Epithelial cell of prostate (primary cell): ENCODE measurements at regions not wholly inside any gene's neighbourhood (a gene's known extent, or its start where the extent isn't known, plus 50 kb on each side); places are given as distances from the start of the nearest gene placed in this dataset.

Source experiments
- DNase-seq: peaks from one replicate; pipeline ENCODE4 v3.0.0-alpha.2; 2011; ENCODE audit warnings: low read depth, low spot score
- H3K27ac ChIP-seq: fragments of 450-650 bp; 2 replicates; pipeline ENCODE4 v1.5.1; 2017; ENCODE audit warnings: mild to moderate bottlenecking

DNA sequence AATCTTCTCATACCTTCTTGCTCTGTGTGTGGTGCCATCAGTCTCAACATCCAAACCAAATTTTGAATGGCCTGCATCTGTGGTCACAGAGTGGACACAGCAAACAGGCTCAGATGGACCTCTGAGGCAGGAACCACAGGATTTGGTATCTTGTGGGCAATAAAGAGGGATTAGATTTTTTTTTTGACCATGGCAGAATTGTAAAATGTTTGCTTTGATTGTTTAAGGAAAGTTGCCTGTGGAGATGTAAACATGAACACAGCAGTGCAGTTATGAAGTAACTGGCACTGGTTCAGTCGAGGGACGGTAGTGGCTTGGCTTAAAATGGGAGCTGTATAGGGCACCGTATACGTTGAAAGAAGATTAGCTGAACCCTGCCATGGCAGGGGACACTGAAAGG, 464.7 kb downstream of the SH2D4B start:
- H3K27ac ChIP-seq: no peak overlapping the region
- DNase-seq: no peak

DNA sequence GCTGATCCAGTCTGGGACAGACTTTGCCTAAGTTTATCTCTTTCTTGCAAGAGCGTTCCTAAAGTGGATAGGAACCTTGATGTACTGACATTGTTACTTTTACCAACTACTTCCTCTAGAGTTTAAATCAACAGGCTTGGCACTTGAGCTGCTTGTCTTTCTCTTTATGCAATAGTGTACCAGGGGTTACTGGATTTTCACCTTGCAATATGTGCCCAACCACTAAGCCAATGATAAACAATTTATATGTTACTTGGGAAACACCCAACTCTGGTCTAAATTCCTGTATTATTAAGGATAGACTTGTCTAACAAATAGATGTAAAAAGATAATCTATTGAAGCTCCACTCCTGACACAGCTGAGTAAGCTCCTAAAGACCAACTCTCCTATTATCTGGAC, 470.2 kb downstream of the SH2D4B start:
- no peak overlapping the region for H3K27ac ChIP-seq
- DNase-seq: no peak

DNA sequence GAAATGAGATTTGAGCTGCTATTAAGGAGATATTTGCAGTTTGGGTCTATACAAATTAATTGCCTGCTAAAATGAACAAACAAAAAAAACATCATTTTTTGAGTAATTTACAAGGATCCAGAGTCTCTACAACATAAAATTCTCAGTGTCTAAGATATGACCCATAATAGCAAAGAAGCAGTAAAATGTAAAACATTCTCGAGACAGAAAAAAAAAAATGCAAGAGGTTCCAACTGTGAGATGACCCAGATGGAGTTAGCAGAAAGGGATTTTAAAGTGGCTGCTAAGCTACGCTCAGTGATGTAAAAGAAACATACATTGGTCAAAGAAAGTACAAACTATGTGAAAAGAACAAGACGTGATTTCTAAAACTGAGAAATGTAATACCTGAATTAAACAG, 471.0 kb downstream of the SH2D4B start:
- H3K27ac ChIP-seq: no peak overlapping the region
- no peak for DNase-seq

DNA sequence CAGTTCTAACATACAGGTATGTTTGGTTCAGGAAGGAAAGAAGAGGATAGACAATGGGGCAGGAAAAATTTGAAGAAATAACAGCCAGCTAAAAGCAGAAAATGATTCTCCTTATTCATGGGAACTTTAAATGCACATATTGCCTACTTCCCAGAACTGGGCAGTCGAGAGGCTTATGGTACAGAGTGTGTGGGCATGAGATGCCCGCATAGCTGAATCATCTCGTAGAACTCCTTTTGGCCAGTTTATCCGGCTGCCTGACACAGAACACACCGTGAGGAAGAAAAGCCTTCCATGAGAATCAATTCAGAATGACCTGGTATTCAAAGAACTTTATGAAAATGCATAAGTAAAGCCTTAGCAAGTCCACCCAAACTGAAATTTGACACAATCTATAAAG, 471.6 kb downstream of the SH2D4B start:
- no peak for DNase-seq
- H3K27ac ChIP-seq: no peak overlapping the region

DNA sequence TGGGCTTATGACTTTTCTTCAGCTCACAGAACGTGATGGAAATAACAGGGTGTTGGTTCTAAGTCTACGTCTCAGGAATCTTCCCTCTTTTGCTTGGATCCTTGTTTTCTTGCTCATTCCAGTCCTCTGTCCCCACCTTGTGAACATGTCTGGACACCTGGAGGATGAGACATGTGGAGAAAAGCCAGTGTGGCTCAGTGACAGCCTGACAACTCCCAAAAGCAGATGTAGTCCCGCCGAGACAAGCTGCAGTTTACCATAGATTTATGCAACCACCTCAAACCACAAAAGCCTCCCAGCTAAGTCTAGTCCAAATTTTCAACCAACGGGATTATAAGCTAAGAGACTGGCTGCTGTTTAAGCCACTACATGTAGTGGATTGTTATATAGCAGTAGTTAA, 476.1 kb downstream of the SH2D4B start:
- no peak for DNase-seq
- no peak overlapping the region for H3K27ac ChIP-seq

DNA sequence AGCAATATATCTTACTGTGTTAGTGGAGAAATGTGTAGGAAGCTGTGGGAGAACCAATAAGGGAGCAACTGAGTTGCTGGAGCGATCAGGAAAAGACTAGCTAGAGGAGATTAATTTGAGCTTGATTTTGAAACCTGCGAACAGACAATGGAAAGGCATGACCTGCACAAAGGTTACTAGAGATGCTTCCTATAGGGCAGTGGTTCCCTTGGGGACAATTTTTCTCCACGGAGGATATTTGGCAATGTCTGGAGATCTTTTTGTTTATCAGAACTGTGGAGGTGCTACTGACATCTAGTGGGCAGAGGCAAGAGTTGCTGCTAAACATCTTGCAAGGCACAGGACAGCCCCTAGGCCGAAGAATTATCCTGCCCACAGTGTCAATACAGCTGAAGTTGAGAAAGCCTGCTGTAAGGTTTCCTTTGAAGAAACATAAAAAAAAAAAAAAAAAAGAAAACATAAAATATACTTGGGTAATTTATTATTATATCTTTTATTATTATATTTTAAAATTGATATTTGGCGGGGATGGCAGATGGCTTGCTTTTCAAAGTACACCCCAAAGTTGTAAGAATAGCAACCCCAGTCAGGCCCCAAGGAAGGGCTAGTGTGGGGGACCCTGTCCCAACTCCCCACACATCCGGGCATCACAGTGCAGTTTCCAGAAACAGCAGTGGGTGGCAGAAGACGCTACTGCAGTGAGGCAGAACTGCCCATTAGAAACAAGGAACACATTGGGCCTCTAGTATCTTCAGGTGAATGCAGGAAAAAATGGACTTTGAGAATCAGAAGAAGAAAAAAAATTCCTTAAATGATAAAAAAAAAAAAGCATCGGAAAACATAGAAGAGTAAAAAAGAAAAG, 481.6 kb downstream of the SH2D4B start:
- DNase-seq: no peak
- no peak overlapping the region for H3K27ac ChIP-seq

DNA sequence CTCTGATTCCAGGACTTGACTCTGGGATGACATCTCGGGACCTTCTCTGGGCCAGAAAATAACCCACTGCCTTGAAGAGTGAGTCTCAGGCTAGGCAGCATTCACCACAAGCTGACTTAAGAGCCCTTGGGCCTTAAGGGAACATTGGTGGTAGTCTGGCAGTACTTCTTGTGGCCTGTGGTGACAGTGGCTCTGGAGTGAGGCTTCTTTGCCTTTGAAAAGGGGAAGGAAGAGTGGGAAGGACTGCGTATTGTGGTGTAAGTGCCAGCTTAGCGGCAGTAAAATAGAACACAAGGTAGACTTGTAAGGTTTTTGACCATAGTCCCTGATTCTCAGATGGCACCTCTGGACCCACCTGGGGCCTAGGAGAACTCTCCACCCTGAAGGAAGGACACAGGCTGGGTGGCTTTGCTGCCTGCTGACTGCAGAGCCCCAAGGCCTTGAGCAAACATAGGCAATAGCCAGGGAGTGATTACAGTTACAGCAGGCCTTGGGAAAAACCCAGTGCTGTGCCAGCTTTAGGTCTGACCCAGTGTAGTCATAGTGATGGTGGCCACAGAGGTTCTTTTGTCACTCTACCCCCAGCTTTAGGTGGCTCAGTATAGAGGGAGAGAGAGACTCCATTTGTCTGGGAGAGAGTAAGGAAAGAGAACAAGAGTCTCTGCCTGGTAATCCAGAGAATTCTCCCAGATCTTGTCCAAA, 483.9 kb downstream of the SH2D4B start:
- no peak overlapping the region for H3K27ac ChIP-seq
- no peak for DNase-seq

DNA sequence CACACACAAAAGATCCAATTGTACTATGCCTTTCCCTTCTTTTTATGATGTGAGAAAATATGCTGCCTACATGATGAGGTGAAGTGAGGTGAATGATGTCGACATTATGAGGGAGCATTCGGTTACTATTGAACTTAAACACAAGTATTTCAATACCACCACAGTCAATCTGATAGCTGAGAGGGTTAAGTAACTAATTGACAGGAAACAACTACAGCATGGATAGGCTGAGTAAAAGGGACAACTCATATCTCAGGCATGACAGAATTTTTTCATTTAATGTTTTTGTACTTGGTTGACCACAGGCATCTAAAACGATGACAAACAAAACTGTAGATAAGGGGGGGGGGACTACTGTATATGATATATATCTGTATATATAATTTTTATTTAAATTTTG, 488.9 kb downstream of the SH2D4B start:
- no peak overlapping the region for H3K27ac ChIP-seq
- no peak for DNase-seq

DNA sequence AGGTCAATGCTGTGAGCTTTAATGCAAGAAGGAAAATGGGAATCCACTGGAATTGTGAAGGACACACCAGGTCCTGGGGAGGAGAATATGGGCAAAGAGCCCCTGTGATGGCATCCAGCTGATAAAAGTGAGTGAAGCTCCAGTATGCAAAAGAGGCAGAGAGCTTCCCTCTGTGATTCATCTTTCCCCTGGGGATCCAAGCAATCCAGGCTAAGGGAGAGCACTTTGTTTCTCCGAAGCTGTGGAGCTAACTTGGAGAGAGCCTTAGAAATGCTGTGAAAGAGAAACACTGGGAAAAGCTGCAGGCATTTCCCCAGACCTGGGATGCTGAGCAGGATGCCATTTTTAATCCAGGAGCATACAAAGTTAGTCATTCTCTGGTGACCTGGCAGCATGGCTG, 489.5 kb downstream of the SH2D4B start:
- DNase-seq: no peak
- H3K27ac ChIP-seq: no peak overlapping the region

DNA sequence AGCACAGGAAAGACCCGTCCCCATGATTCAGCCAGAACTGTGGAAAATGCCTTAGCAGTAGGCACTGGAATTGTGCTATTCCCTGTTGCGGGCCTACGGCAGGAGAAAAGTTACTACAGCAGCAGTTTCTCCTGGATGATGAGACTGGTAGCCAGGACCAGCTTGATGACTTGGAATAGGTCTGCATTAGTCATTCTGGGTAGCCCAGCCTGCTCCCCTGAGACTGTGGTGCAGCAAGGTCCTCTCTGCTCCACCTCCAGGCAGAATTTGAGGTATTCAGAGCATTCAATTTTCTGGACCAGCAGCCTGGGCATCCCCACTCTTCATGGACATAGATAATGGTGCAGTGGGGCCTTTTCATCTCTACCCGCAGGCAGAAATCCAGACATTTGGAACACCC, 490.0 kb downstream of the SH2D4B start:
- DNase-seq: no peak
- H3K27ac ChIP-seq: no peak overlapping the region

DNA sequence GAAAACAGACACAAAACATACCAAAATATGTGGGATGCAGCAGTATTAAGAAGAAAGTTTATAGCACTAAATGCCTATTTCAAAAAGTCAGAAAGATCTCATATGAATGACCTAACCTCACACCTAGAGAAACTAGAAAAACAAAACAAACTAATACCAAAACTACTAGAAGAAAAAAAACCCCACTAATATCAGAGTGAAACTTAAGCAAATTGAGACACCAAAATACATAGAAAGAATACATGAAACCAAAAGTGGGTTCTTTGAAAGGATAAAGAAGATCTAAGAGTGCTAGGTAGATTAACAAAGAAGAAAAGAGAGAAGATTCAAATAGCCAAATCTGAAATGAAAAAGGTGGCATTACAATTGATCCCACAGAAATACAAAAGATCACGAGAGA, 494.1 kb downstream of the SH2D4B start:
- DNase-seq: no peak
- no peak overlapping the region for H3K27ac ChIP-seq

DNA sequence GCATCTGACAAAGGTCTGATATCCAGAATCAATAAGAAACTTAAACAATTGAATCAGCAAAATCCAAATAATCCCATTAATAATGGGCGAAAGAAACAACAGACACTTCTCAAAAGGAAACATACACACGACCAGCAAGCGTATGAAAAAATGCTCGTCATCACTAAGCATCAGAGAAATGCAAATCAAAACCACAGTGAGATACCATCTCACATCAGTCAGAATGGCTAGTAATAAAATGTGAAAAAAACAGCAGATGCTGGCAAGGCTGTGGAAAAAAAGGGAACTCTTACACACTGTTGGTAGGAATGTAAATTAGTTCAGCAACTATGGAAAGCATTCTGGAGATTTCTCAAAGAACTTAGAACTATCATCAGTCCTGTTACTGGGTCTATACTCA, 496.7 kb downstream of the SH2D4B start:
- H3K27ac ChIP-seq: no peak overlapping the region
- no peak for DNase-seq

DNA sequence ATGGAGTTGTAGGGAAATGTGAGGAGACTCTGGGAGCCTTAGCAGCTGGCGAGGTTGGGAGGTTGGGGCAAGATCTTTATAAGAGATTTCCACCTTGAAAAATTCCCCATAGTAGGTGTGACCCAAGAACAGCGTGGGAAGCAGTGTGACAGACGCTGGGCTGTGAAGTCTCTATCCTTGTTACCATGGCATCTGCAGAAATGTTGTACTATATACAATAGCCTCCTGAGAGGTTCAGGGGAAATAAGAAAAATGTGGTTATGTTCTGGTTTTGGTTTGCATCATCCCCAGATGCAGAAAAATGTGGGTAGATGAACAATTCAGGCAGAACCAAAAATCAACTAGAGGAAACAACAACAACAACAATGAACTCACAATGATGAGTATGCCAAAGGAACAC, 498.6 kb downstream of the SH2D4B start:
- DNase-seq: no peak
- no peak overlapping the region for H3K27ac ChIP-seq

DNA sequence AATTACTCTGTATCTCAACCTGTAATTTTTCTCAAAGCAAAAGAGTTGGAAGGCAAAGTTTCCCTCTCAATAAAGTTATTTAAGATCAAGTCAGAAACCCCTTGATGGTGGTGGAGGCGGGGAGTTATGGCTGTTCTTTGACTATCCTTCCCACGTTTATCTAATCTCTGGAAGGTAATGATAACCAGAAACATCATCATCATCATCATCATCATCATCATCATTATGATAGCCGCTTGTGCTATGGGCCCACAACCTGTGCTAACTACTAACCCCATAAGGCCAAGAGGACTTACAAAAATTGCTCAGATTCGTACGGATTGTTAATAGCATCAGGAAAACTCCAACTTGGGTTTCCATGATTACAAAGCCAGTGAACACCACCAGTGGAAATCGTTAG, 502.3 kb downstream of the SH2D4B start:
- H3K27ac ChIP-seq: no peak overlapping the region
- no peak for DNase-seq

DNA sequence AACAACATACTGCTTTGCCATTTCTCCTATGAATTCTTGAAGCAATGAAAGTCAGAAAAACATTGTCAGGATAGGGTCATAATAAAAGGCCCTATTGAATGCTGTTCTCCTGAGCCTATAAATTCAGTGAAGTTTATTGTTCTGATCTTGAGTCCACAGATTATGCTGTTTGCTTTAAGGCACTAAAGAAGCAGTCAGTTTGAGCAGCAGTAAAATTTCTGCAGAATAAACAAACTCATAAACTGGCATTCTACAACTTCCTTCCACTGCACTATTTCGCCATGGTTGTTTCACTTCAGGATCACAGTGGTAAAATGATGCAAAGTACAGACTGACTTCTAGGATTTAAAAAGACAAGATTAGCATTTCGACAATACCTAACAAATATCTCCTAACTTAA, 503.2 kb downstream of the SH2D4B start:
- no peak overlapping the region for H3K27ac ChIP-seq

DNA sequence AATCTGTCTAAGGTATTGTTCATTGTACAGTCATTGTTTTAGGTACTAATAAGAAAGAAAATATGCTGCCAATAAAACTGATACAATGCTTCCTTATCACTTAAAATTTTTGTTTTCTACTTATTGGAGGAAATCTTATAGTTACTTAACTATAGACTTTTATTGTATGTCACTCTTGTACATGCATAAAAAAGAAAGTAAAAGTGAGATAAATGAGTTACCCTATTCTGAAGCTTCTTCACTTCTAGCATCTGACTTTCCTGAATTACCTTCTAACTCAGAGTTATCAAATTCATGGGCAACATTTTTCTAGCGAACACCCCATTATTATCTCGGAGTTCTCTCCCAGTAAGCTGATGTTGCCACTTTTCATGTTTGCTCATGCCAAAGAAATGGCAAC, 504.9 kb downstream of the SH2D4B start:
- DNase-seq: no peak
- no peak overlapping the region for H3K27ac ChIP-seq

More for the DNA sequence above, 503.2 kb downstream of the SH2D4B start:
- no peak for DNase-seq

DNA sequence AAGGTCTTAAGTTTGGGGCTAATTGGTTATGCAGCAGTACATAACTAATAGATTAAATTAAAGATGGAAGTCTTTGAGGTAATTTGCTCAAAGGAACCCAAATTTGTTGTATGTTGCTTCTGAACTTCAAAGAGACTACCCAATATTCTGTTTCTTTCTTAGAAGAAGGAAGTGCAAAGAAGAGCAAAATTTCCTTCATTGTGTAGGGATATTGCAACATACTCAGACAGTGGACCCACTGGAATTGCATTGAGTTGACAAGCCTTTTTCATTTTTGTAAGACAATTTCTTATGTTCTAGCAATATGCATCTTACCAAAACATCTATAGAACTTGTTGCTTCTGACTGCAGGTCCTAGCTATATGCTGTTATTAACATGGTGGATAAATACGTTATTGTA, 527.8 kb downstream of the SH2D4B start:
- no peak for DNase-seq
- H3K27ac ChIP-seq: no peak overlapping the region

DNA sequence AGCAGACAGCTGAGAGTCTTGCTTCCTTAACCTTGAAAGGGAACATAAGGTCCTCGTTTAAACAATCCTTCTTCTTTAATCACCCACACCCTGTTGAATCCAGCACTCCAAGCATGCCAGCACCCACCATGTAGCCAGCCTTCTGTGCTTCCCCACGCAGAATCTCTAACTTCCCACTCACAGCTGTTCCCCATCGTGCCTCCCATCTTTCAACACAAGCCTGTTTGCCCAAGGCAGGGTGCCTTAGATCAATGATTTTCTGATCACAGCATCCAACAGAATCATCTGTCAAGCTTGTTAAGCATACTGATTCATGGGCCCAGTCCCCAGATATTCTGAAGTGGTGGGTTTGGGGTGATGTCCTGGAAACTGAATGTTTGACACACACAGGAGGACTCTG, 530.8 kb downstream of the SH2D4B start:
- no peak overlapping the region for H3K27ac ChIP-seq
- no peak for DNase-seq

DNA sequence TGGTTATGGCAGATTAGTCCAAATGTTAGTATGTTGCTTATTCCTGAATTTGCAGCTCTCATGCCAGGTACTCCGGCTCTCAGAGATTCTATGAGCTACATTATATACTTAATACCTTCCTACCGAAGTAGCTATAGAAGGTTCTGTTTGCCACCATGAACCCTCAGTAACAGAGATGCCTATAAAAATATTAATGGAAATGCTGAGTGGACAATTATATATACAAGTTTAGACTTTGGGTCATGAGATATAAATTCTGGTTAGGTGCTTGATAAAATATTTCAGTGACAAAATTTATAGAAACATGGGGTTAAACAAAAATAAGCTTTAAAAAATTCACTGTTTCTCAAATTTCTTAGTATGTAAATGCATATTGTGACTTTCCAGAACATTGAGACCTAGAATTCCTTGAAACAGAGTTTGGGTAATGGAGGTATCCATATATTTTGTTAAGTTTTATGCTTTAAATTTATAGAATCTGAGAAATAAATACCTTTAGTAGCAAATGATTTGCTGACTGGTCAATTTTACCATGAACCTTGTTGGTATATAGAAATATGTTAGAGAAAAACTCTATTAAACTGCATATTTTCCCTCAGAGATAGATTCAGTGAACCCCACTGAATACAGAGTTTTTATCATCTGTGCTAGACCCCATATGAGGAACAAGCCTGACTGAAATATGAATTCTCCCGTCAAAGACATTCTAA, 533.5 kb downstream of the SH2D4B start:
- no peak overlapping the region for H3K27ac ChIP-seq
- DNase-seq: no peak

DNA sequence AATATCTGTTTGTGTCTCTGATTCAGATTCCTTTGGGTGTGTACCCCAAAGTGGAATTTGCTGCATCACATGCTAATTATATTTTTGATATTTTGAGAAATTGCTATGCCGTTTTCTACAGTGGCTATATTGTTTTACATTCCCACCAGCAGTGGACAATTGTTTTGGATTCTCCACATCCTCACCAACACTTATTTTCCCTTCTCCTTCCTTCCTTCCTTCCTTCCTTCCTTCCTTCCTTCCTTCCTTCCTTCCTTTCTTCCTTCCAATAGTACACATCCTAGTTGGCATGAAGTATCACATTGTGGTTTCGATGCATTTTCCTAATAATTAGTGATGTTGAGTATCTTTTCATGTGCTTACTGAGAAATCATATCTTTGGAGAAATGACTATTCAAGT, 535.5 kb downstream of the SH2D4B start:
- H3K27ac ChIP-seq: no peak overlapping the region
- no peak for DNase-seq

DNA sequence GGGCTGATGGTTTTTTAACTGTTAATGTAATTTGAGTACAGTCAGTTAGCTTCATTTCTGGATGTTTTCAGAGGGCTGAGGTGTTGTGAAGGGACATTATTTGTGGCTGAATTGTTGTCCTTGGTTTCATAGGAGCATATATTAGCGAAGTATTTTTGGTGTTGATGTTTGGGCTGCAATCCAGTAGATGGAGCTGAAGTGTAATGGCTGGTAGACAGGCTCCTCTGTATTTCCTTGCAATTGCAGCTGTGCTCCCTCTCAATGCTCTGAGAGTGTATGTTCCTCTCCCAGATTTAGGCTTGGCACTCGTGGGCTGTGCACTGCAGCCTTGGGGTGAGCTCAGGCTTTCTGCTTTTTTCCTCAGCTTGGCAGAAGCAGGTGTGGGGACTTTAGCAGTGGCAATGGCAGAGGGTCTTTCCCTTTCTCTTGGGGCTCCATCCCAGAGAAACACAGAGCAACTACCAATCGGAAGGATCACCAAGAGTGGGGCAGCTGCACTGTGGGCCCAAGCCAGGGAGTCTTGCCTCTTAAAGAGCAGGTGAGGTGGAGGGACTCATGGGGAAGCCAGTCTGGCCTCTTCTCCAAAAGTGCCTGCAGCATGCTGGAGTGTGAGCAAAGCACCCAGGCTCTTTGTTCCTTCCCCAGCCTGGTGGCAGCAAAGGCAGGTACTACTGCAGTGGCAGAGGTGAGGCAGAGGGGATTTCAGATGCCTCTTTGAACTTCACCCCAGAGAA, 544.4 kb downstream of the SH2D4B start:
- DNase-seq: no peak
- no peak overlapping the region for H3K27ac ChIP-seq
